Middle frontal gyrus (tissue), 1 donor: ENCODE measurements at regions not wholly inside any gene's neighbourhood (a gene's known extent, or its start where the extent isn't known, plus 50 kb on each side); places are given as distances from the start of the nearest gene placed in this dataset.
"Not testable (repeated sequence)": the region's sequence is repeated elsewhere in the genome, so short reads cannot be mapped to it uniquely, and the experiment has no call there.

Experiments used
- DNase-seq: peaks from one replicate; pipeline ENCODE4 v3.0.0-alpha.2; 2015; ENCODE audit warnings: low spot score; ENCODE audit errors: extremely low spot score

DNA sequence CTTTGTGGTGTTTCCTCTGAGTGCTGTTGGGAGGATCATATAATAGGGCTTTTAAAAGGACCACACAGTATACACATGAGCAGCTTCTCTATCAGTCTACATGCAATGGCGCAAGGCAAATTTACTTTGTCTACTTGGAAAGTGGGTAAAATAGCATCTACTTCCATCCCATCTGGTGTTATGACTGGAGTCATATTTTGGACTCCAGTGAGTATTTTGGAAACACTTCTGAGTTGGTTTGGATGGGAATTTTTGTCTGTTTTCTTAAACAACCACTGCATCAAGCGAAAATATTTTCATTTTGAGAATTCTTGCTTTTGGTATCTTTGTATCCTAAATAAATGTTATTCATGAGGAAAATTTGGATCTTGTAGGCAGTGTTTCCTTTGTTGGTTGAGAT lies 220.8 kb downstream of the NMUR2 start:
- no peak for DNase-seq

DNA sequence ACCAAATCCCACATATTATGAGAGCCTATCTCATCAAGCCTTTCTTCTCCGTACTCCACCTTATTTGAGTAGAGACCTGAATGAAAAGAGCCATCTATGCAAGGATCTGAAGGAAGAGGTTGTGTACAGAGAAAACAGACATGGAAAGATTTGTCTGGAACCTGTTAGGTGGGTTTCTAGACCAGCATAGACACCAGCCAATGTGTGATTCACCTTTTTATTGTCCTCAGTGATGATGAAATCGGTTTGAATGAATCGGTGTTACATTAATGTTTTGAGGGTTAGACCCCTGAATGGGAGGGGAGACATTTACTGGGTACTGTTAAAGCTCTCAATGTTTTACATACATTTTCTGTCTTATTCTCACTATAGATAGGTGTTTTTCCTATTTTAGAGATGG lies 223.6 kb downstream of the NMUR2 start:
- DNase-seq, result no peak

DNA sequence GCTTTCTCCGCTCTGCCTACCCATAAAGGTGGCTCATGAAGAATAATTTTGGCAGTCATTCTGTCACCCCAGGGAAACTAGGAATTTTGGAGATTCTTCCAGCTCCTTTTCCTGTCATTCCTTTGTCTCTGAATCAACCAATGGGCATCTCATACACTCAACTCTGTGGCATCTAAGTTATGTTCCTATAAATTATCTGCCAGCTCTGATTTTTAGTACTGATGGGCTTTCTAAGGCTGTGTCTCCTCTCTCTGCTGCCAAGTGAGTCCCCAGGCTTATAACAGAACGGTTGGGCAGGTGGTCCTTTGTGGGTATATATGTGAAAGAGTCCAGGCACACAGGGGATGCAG lies 226.8 kb downstream of the NMUR2 start:
- no peak for DNase-seq

DNA sequence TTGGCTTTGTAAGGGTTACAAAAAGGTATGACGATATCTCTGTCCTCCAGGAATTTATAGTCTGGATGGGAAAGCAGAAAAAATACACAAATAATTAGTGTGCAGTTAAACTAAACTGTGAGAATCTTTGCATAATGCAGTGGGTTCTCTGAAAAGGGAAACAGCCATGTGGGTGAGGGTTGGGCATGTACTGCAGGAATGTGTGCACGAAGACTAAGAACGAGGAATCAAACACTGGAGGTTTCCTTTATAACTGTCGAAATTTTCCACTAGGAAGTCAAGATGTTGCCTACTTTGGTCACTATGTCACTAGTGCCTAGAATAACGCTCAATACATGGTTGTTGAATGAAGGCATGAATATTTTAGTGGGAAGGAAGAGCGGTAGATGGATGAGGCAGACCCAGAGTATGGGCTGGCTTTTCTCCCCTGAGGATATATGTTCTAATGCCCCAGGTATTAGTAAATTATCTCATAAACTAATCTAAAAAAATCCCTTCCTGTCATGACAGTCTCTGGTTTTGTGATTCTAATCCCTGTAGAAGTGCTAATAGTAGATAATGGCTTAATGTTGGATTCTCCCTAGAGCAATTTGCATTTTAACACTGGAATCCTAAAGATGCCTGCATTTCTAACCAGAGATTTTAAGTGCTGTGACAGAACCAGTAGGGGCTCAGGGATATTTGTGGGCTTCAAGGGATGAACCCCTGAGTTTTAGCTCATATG lies 227.3 kb downstream of the NMUR2 start:
- no peak for DNase-seq

DNA sequence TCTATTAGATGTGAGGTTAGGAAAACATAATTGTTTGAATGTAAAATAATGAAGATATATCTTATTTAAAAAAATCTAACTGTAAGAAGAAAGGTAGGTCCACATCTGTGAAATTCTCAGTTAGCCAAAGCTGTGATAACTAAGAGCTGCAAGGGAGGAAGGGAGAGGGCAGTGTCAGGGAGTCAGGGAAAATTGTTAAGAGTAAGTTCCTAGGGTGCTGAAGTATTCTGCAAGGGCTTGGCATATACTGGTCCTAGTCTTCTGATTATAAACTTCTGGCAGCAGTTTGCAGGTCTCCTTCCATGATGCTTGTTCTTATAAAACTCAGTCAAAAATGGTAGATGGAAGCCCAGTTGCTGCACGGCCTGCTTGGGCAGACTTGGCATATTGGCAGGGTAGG lies 233.2 kb downstream of the NMUR2 start:
- DNase-seq, result no peak

DNA sequence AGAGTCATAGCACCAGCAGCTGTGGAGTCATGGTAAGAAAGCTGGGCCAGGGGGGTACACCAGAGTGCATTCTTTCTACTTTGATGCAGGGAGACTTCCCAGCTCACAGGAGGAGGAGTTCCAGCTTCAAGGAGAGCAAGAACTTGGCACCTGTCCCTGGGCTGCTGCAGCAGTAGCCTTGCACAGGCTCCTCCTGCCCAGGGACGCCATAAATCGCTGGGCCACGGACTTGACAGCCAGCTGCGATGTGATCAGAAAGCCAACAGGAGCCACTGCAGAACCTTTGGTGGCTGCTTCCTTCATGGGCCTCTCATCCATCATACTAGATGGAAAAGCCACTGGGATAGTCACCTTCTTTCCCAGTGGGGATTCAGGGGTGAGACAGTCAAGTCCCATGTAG lies 234.7 kb downstream of the NMUR2 start:
- DNase-seq, result no peak

DNA sequence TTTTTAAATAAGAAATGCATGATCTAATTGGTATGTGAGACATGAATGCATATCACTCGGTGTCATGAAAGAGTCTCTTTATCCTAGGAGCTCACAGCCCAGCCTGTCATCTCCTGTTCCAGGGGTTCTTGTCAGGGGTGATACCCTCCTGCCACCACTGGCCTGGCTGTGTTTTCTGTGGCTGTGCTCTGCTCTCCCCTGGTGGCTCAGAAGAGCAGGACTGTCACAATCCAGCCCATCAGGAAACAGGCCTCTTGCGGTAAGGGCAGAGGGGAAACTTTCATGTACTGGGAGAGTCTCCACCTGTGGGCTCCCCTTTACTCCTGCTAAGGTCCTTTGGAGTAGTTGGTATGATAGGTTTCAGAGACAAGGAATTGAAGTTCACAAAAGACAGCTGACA lies 240.2 kb upstream of the GLRA1 start:
- DNase-seq, result no peak

DNA sequence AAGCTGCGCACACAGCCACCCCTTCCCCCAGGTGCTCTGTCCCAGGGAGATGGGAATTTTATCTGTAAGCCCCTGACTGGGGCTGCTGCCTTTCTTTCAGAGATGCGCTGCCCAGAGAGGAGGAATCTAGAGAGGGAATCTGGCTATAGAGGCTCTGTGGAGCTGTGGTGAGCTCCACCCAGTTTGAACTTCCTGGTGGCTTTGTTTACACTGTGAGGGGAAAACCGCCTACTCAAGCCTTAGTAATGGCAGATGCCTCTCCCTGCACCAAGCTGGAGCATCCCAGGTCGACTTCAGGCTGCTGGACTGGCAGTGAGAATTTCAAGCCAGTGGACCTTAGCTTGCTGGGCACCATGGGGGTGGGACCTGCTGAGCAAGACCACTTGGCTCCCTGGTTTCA lies 235.2 kb upstream of the GLRA1 start:
- not testable (repeated sequence) for DNase-seq

DNA sequence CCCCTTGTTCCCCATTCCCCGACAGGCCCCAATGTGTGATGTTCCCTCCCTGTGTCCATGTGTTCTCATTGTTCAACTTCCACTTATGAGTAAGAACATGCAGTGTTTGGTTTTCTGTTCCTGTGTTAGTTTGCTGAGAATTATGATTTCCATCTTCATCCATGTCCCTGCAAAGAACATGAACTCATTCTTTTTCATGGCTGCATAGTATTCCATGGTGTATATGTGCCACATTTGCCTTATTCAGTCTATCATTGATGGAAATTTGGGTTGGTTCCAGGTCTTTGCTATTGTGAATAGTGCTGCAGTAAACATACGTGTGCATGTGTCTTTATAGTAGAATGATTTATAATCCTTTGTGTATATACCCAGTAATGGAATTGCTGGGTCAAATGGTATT lies 229.8 kb upstream of the GLRA1 start:
- DNase-seq, result not testable (repeated sequence)

DNA sequence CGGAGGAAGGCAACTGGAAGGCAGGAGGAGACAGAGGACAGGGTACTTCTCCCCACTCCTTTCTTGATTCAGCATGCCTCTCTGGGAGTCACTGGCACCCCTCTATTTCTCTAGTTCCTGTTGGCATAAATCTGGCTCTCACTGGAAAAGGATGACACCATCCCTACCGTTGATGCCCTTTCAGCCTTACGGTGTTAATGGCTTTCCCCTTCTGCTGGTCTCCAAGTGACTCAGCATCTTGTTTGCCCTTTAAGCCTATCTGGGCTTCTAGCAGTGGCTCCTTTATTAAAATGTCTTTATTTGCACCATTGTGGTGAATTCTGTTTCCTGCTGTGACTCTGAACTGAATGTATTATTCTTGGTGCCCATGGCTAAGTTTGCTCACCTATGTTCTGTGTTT lies 227.3 kb upstream of the GLRA1 start:
- no peak for DNase-seq

DNA sequence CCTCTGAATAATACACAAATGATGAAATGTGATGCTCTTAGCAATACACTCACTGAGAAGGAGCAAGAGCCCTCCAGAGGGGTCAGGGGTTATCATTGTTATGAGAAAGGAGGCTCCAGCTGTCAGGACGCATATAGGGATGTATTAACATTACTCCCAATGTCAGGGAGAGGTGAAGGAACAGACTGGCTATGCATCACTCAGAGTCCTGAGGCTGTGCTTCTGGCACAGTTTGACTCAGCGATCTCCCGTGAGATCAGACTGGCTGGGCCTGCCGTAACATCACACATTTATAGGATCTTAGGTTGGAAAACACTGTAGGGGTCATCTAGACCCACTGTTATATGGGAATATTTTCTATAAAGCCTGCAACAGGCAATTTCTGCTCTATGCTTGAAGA lies 226.5 kb upstream of the GLRA1 start:
- no peak for DNase-seq

DNA sequence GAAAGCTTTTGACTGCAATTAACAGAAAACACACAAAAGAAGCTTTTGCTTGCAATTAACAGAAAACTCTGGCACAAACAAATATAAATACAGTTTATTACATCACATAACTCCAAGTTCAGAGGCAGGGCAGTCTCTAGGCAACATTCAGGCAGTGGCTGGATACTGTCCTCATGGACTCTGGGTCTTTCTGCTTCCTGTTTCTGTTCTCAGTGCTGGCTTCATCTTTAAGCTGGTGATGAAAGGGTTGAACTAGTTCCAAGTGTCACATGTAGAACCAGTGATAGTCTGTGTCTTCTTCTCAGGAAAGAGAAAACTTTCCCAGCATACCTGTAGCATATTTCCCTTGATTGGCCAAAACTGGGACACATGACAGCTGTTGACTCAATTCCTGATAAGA lies 222.6 kb upstream of the GLRA1 start:
- no peak for DNase-seq

DNA sequence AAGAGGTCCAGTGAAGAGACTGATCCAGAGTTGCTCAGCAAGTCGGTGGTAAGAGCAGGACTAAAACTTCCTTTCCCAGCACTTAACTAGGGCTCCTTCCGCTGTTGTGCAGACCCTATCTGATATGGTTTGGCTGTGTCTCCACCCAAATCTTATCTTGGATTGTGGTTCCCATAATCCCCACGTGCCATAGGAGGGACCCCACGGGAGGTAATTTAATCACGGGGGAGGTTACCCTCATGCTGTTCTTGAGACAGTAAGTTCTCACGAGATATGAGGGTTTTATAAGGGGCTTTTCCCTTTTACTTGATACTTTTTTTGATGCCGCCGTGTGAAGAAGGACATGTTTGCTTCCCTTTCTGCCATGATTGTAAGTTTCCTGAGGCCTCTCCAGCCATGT lies 221.9 kb upstream of the GLRA1 start:
- no peak for DNase-seq

DNA sequence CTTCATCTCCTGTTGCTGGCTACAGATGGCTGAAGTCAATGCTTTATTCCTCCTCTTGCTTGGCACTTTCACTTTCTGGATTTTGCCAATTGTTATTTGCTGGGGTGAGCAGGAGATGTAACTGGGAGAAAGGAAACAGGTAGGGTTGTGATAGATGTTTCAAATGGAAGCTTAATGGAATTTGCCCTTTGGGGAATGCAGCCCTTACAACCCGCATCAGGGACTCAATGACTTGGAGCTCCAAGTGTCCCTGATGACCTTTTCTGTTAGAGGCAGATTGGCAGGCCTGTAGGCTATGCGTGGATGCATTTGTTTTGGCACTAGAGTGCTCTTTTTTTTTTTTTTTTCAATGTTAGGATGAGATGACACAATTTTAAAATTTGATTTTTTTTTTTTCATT lies 219.9 kb upstream of the GLRA1 start:
- no peak for DNase-seq

DNA sequence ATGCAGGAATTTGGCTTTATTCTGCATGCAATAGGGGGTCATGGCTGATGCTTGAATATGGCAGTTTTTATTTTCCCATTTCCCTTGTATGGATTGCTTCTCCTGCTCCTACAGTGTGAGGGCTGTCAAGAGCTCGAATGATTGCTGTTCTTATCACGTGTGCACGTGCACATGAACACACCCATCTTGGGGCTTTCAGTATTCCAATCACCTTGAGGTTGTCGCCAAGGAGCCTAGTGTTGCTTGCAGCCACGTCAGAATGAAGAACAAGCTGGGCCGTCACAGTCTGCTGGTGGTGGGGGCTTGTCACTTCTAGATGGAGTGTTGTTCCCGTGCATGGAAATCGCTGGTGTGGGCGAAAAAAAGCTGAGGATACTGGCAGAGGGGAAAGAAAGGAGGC lies 219.4 kb upstream of the GLRA1 start:
- no peak for DNase-seq

DNA sequence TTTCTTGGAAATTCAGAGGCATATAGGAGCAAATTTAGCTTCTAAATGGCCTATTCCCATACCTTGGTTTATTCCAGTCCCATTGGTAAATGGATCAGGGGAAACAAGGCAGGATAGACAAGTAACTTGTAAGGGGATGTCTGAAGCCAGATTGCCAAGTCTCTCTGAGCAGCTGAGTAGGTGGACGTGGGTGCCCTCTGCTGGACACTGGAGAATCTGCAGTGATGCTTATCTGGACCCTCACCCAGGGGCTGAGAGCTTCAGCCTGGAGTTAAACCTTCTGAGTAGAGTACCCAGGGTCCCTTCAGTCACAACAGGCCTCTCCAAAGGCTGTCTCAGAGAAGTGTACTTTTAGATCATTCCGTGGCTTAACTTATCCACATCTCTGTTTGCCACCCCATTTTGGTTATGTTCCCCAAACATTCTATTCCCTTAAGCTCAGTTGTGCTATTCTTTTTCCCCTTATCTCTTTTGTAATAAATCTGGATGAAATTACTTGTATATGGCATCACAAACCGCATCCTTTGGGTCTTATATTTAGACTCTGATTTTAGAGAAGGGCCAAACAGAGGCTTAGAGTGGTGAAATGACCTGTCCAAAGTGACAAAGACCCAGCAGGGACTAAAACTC lies 218.3 kb upstream of the GLRA1 start:
- DNase-seq, result no peak

DNA sequence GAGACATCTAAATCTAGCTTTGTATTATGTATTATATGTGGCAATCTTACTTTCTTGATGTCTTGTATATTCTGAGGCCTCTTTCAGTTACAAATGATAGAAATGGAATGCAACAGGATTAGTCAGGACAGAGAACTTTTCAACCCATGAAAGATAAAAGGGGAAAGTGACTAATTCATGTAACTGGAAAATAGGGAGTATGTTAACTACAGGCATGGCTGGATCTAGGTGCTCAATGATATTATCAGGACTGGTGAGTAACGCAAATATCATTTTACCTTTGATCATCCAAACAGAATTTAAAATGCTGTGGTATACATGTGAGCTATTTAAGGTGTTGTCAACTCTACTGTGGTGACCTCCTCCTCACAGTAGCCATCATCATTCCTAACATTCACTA lies 215.7 kb upstream of the GLRA1 start:
- no peak for DNase-seq

DNA sequence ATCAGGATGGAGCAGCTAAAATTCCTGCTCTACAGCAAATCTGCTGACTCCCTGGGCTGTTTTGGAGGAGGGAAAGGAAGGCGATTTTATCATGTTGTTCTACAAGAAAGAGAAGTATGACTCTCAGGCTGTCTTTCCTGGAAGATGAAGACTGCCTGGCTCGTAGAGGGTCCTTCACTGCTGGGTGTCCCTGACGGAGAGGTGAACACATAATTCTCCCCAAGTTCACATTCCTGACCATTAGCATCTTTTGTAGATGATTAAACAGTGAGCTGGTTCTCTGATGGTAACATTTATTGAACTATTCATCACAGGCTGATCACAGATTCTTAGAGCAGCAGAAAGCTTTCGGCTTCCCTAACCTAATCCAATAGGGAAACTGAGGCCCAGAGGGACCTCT lies 212.4 kb upstream of the GLRA1 start:
- DNase-seq, result no peak

DNA sequence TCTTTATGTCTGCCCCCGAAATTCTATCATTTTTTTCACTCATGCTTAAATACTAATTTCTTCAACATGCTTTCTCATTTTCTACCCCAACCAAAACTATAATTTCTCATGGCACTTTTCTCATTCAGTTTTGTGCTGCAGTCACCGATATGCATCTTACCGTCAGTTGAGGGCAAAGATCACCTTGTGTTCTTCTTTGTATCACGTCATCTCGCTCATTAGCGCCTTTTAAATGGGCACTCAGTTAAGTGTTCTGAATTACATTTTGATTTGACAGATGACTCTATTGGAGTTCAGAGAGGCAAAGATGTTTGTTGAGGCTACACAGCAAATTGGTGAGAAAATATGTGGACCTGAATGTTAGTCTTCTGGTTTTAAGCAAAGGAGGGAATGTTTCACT lies 211.7 kb upstream of the GLRA1 start:
- DNase-seq, result no peak

DNA sequence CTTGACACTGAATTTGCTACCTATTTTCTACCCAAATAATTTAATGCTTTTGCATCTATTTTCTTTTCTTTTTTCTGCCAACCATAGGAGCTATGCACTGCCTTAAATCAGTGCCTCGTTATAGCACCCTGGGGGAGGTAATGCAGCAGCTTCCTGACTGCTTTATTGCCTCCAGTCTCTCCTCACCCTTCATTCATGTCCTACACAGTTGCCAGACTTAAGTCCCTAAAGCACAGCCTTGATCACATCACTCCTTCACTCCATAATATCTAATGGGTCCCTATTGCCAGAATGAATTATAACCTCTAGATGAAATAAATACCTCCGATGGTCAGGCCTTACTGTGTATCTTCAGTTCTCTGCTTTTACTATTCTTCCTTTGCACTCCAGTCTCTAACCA lies 211.2 kb upstream of the GLRA1 start:
- no peak for DNase-seq

DNA sequence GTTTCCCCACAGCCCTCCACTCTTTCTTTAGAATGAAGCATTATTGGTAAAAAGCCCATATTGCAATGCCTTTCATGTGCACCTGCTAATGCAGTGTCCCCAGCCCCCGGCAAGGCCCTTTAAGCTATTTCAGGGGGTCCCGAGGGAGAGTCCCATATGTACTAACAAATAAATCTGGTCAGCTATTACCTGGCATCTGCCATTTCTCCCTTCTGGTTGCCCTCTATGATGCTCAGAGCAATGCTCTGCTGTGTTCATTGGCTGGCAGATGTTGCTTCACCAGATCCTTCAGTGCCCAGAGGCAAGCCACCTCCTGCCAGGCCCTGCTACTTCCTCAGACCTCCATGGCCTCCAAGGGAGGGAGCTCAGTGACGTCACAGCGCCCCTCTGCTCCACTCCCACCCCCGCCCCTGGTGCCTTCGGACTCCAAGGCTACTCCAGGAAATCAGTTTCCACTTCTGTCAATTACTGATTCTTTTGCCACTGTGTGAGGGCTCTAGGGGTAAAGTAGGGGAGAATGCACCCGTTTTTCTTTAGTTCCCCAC lies 201.1 kb upstream of the GLRA1 start:
- DNase-seq, result no peak

DNA sequence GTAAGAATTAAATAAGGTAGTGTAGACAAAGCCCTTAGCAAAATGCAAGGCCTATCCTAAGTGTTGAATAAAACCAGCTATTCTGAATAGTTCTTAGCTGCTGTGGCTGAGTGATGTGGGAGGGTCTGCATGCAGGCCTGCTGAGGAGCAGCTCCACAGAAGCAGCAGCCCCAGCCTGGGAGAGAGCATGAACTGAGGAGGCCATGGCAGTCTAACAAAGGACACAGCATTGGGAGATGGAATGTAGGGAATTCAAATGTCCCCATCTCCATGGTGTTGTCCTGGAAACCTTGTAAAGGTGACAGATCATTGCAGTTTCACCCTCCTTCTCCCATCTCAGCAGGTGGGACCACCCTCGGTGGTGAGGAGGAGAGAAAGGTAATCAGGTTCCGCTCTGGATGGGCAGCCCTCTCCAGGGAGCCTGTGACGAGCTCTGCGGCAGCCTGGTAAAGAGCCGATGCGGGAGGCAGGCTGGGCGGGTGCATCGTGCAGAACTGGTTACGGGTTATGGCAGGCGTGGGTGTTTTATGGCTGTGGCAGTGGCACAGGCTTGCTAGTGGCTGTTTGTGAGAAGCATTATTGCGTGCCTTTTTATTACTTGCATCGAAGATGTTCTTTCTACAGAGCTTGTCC lies 199.9 kb upstream of the GLRA1 start:
- no peak for DNase-seq
